ENCODE measurements at regions not wholly inside any gene's neighbourhood (a gene's known extent, or its start where the extent isn't known, plus 50 kb on each side); places are given as distances from the start of the nearest gene placed in this dataset.

- TF ChIP-seq CTCF (IDR thresholded peaks at IDR 0.05; ENCODE audit: low read depth, low read length) = no peak
- DNase-seq (ENCODE audit: extremely low read depth, low read depth) = no peak
Observed at GRCh38 chr13:57824121-57824520, 192.6 kb downstream of the PCDH17 start.

GRCh38 chr13:57825066-57825465 is 193.5 kb downstream of the PCDH17 start:
- TF ChIP-seq CTCF (IDR thresholded peaks at IDR 0.05; ENCODE audit: low read depth, low read length) = no peak
- no peak for DNase-seq (ENCODE audit: extremely low read depth, low read depth)

- TF ChIP-seq CTCF (IDR thresholded peaks at IDR 0.05; ENCODE audit: low read depth, low read length) = no peak
Observed at GRCh38 chr13:57829496-57829895, 198.0 kb downstream of the PCDH17 start.

DNA sequence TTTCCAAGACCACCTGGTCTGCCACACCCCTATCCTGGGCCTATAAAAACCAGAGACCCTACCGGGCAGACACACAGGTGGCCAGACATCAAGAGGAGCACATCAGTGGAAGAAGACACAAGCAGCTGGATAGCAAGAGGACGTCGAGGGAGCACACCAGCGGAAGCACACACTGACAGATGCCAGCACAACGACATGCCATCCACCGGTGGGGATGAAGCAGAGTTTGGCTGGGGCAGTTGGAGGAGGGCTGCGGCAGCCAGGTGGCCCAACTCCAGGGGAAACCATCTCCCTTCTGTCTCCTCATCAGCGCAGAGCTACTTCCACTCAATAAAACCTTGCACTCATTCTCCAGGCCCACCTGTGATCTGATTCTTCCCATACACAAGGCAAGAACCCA is 200.6 kb downstream of the PCDH17 start:
- DNase-seq (ENCODE audit: extremely low read depth, low read depth) = no peak
- no peak for TF ChIP-seq CTCF (IDR thresholded peaks at IDR 0.05; ENCODE audit: low read depth, low read length)

More at GRCh38 chr13:57829496-57829895, 198.0 kb downstream of the PCDH17 start:
- no peak for DNase-seq (ENCODE audit: extremely low read depth, low read depth)

DNA sequence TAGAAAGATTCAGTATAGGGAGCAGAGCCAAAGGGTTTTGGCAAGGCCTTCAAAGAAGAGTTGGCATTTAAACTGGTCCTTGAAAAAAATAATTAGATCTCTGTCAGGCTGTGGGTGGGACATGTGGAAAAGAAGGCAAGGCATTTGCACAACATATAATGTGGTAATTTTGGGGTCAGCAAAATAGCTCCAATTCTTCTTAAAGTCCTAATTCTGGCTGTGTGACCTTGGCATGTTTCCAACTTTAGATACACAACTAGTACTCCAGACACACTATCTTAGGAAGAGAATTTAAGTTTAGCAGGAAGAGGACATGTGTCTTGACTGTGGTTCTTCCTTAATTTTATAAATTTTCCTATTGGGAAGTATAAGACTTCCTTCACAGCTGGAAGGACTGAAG is 206.3 kb downstream of the PCDH17 start:
- TF ChIP-seq CTCF (IDR thresholded peaks at IDR 0.05; ENCODE audit: low read depth, low read length) = no peak
- no peak for DNase-seq (ENCODE audit: extremely low read depth, low read depth)

DNA sequence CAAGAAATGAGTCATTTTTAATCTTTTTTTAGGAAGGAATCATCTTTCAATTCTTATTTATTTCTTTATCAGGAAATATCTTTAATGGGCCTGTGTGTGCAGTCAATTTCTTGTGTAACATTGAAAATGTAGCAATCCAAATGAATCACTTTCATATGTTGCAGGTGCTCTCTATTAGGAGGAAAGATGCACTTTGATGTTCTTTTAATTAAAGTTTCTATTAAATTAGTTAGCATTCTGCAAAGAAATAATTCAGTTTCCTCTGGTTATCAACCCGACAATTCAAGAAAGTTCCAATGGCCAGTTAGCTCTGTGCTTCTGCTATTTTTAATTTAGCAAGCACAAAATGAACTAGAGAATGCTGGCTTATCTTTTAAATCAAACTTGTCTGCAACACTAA is 212.0 kb downstream of the PCDH17 start:
- DNase-seq (ENCODE audit: extremely low read depth, low read depth) = no peak

GRCh38 chr13:57846600-57847173 is 215.1 kb downstream of the PCDH17 start:
- DNase-seq (ENCODE audit: extremely low read depth, low read depth) = no peak
- TF ChIP-seq CTCF (IDR thresholded peaks at IDR 0.05; ENCODE audit: low read depth, low read length) = no peak

More for the DNA sequence above, 212.0 kb downstream of the PCDH17 start:
- no peak for TF ChIP-seq CTCF (IDR thresholded peaks at IDR 0.05; ENCODE audit: low read depth, low read length)

Data from AG09319 (cell line).